Vagina (tissue), 2 donors: ENCODE measurements at regions not wholly inside any gene's neighbourhood (a gene's known extent, or its start where the extent isn't known, plus 50 kb on each side); places are given as distances from the start of the nearest gene placed in this dataset.

ENCODE experiments used
- DNase-seq, 2 donors: peaks; one replicate each; pipeline ENCODE4 v3.0.0-alpha.2; 2017; ENCODE audit errors: extremely low spot score in 2 of 2
- H3K27ac ChIP-seq: fragments of 200-600 bp; sonication (generic); one replicate; pipeline ENCODE4 v1.5.1; 2019
- H3K27me3 ChIP-seq: fragments of 200-600 bp; sonication (generic); one replicate; pipeline ENCODE4 v1.5.1; 2019
- H3K36me3 ChIP-seq, 2 donors: fragments of 200-600 bp; sonication (generic); one replicate each; pipeline ENCODE4 v1.5.1; 2017 to 2019
- H3K4me1 ChIP-seq: fragments of 200-600 bp; sonication (generic); one replicate; pipeline ENCODE4 v1.5.1; 2019
- H3K4me3 ChIP-seq, 2 donors: fragments of 200-600 bp; sonication (generic); 1 replicate in 1 of 2; 2 replicates in 1 of 2; pipeline ENCODE4 v1.5.1; 2016 to 2019
- H3K9me3 ChIP-seq: fragments of 200-600 bp; sonication (generic); one replicate; pipeline ENCODE4 v1.5.1; 2019
- CTCF ChIP-seq, 3 experiments: fragments of 450-650 bp in 2 of 3; fragments of 200-600 bp in 1 of 3; sonication (generic) in 1 of 3; IDR thresholded peaks; one replicate each; pipeline ENCODE4 v1.5.1; 2017 to 2019; ENCODE audit warnings: antibody characterized with exemption in 3 of 3, mild to moderate bottlenecking in 2 of 3, moderate library complexity in 2 of 3
- POLR2A ChIP-seq, 2 donors: fragments of 450-650 bp; IDR thresholded peaks; one replicate each; pipeline ENCODE4 v1.6.1; 2017; ENCODE audit warnings: antibody characterized with exemption in 2 of 2, mild to moderate bottlenecking in 2 of 2, moderate library complexity in 2 of 2
- POLR2AphosphoS5 ChIP-seq, 2 donors: sonication (generic); formaldehyde crosslinking; IDR thresholded peaks; one replicate each; pipeline ENCODE4 v1.9.0; 2017; ENCODE audit warnings: antibody characterized with exemption in 2 of 2, mild to moderate bottlenecking in 2 of 2, low read depth in 1 of 2; ENCODE audit not compliant: insufficient read depth in 1 of 2
- intact Hi-C: fragments of 100-400 bp; cut with DNase I; formaldehyde crosslinking; loops from one replicate; pipeline ENCODE4 v1.15.1; 2023

- Histone ChIP-seq H3K36me3 (no peaks in the 10 kb centered on the region), H3K9me3 (no peaks in the 10 kb centered on the region), H3K27me3 (no peaks in the 10 kb centered on the region), H3K4me3 (no peak overlapping the region), H3K27ac (no peak overlapping the region), H3K4me1 (no peaks in the 10 kb centered on the region)
- no peak for TF ChIP-seq POLR2A (IDR thresholded peaks at IDR 0.05)
- TF ChIP-seq CTCF (IDR thresholded peaks at IDR 0.05): no peak
- TF ChIP-seq POLR2AphosphoS5 (IDR thresholded peaks at IDR 0.05; ENCODE audit: insufficient read depth in 1 of 2, low read depth in 1 of 2): no peak
- intact Hi-C loops: no loop called here
- no peak for DNase-seq
These were observed 643.6 kb upstream of the FAM98A start for GRCh38 chr2:34242763-34243123.

GRCh38 chr2:34241905-34242762 lies 643.0 kb upstream of the FAM98A start:
- Histone ChIP-seq H3K27ac (no peak overlapping the region), H3K4me3 (no peak overlapping the region), H3K36me3 (no peaks in the 10 kb centered on the region), H3K27me3 (no peaks in the 10 kb centered on the region), H3K4me1 (no peaks in the 10 kb centered on the region), H3K9me3 (no peaks in the 10 kb centered on the region)
- TF ChIP-seq POLR2A (IDR thresholded peaks at IDR 0.05) (no peak), CTCF (IDR thresholded peaks at IDR 0.05) (no peak), POLR2AphosphoS5 (IDR thresholded peaks at IDR 0.05; ENCODE audit: insufficient read depth in 1 of 2, low read depth in 1 of 2) (no peak)
- intact Hi-C loops: no loop called here
- DNase-seq: no peak

- intact Hi-C loops: no loop called here
These were observed 640.4 kb upstream of the FAM98A start for GRCh38 chr2:34239511-34239910.

GRCh38 chr2:34234823-34235222 lies 635.7 kb upstream of the FAM98A start:
- H3K36me3 ChIP-seq: no peaks in the 10 kb centered on the region
- intact Hi-C loops: no loop called here

More at GRCh38 chr2:34239511-34239910, 640.4 kb upstream of the FAM98A start:
- TF ChIP-seq POLR2AphosphoS5 (IDR thresholded peaks at IDR 0.05; ENCODE audit: insufficient read depth in 1 of 2, low read depth in 1 of 2): no peak
- TF ChIP-seq POLR2A (IDR thresholded peaks at IDR 0.05): no peak
- no peak for TF ChIP-seq CTCF (IDR thresholded peaks at IDR 0.05)
- Histone ChIP-seq H3K27me3 (no peaks in the 10 kb centered on the region), H3K4me3 (no peak overlapping the region), H3K27ac (no peak overlapping the region), H3K36me3 (no peaks in the 10 kb centered on the region), H3K9me3 (no peaks in the 10 kb centered on the region), H3K4me1 (no peaks in the 10 kb centered on the region)
- no peak for DNase-seq

More at GRCh38 chr2:34234823-34235222, 635.7 kb upstream of the FAM98A start:
- no peak overlapping the region for H3K27ac ChIP-seq
- no peak for TF ChIP-seq POLR2AphosphoS5 (IDR thresholded peaks at IDR 0.05; ENCODE audit: insufficient read depth in 1 of 2, low read depth in 1 of 2)
- TF ChIP-seq CTCF (IDR thresholded peaks at IDR 0.05): no peak
- no peak for TF ChIP-seq POLR2A (IDR thresholded peaks at IDR 0.05)
- DNase-seq: no peak
- no peaks in the 10 kb centered on the region for H3K4me1 ChIP-seq
- H3K4me3 ChIP-seq: no peak overlapping the region
- no peaks in the 10 kb centered on the region for H3K9me3 ChIP-seq
- no peaks in the 10 kb centered on the region for H3K27me3 ChIP-seq
